Loucy (cell line): ENCODE measurements at regions not wholly inside any gene's neighbourhood (a gene's known extent, or its start where the extent isn't known, plus 50 kb on each side); places are given as distances from the start of the nearest gene placed in this dataset.

ENCODE experiments used
- H2AFZ ChIP-seq: fragments of 200-600 bp; sonication (generic); 2 replicates; pipeline ENCODE4 v1.6.0; 2016; ENCODE audit warnings: antibody characterized with exemption, mild to moderate bottlenecking, low read length, moderate library complexity
- H3F3A ChIP-seq: fragments of 200-600 bp; 2 replicates; pipeline ENCODE4 v1.6.0; 2016; ENCODE audit warnings: antibody characterized with exemption, low read depth, mild to moderate bottlenecking
- H3K27me3 ChIP-seq: fragments of 200-600 bp; sonication (generic); 2 replicates; pipeline ENCODE4 v1.6.1; 2014; ENCODE audit warnings: low read length, mild to moderate bottlenecking; ENCODE audit not compliant: insufficient read depth, poor library complexity, severe bottlenecking
- H3K36me3 ChIP-seq: fragments of 200-600 bp; sonication (generic); 2 replicates; pipeline ENCODE4 v1.6.1; 2016; ENCODE audit warnings: low read length; ENCODE audit not compliant: insufficient read depth
- H3K4me1 ChIP-seq: fragments of 200-600 bp; sonication (generic); 2 replicates; pipeline ENCODE4 v1.5.1; 2014; ENCODE audit warnings: low read length, mild to moderate bottlenecking; ENCODE audit not compliant: insufficient read depth, poor library complexity, severe bottlenecking
- H3K4me2 ChIP-seq: fragments of 200-600 bp; sonication (generic); 2 replicates; pipeline ENCODE4 v1.6.0; 2014; ENCODE audit warnings: antibody characterized with exemption, low read length, low read depth, mild to moderate bottlenecking; ENCODE audit not compliant: poor library complexity, severe bottlenecking
- H3K4me3 ChIP-seq: fragments of 200-600 bp; sonication (generic); 2 replicates; pipeline ENCODE4 v1.5.1; 2014; ENCODE audit warnings: low read length, mild to moderate bottlenecking, mixed read lengths; ENCODE audit not compliant: poor library complexity, severe bottlenecking
- H3K79me2 ChIP-seq: fragments of 200-600 bp; sonication (generic); 2 replicates; pipeline ENCODE4 v1.6.1; 2014; ENCODE audit warnings: low read length; ENCODE audit not compliant: insufficient read depth
- H3K9ac ChIP-seq: fragments of 200-600 bp; sonication (generic); 2 replicates; pipeline ENCODE4 v1.6.0; 2014; ENCODE audit warnings: mild to moderate bottlenecking, low read depth, low read length, moderate library complexity; ENCODE audit not compliant: poor library complexity, severe bottlenecking
- H3K9me2 ChIP-seq: fragments of 200-600 bp; sonication (generic); replicated peaks from 2 replicates; pipeline ENCODE4 v1.6.1; 2016; ENCODE audit warnings: low read depth, low read length, mixed read lengths
- H3K9me3 ChIP-seq: fragments of 200-600 bp; sonication (generic); 2 replicates; pipeline ENCODE4 v1.6.1; 2014; ENCODE audit warnings: mild to moderate bottlenecking, antibody characterized with exemption, low read length, low read depth; ENCODE audit not compliant: insufficient read depth
- H4K20me1 ChIP-seq: fragments of 200-600 bp; sonication (generic); 2 replicates; pipeline ENCODE4 v1.6.0; 2014; ENCODE audit warnings: antibody characterized with exemption, low read length, mild to moderate bottlenecking; ENCODE audit not compliant: insufficient read depth, poor library complexity, severe bottlenecking
- CTCF ChIP-seq: fragments of 200-600 bp; sonication (generic); conservative IDR thresholded peaks from 2 replicates; pipeline ENCODE4 v1.5.1; 2014; ENCODE audit warnings: mild to moderate bottlenecking, antibody characterized with exemption, low read length
- EZH2phosphoT487 ChIP-seq: fragments of 200-600 bp; IDR thresholded peaks from 2 replicates; pipeline ENCODE4 v1.6.1; 2018; ENCODE audit warnings: antibody characterized with exemption, mild to moderate bottlenecking, moderate library complexity, borderline replicate concordance

DNA sequence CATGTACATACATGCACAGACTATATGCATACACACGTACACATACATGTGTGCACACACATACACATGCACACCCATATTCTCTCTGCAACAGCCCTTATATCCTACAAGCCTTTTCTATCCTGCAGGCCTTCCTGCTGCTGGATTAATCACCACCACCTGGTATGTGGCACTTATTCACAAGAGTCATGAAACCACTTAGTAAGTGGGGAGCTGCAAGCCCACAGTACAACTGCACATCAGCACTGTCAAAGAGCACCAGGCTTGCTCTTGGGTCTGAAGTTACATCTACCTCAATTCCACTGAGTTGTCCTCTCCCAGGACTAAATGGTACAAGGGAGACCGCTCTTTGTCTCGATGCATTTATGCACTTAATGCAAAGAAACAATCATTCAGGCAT, 233.2 kb downstream of the KLF13 start:
- Histone ChIP-seq H3K79me2 (no peaks in the 10 kb centered on the region), H2AFZ (no peak overlapping the region), H3K9ac (no peak overlapping the region), H3K36me3 (no peaks in the 10 kb centered on the region), H3K4me3 (no peak overlapping the region), H4K20me1 (no peaks in the 10 kb centered on the region), H3K9me2 (no peaks in the 10 kb centered on the region), H3K9me3 (no peaks in the 10 kb centered on the region; the same call in 1 of the 2 replicates), H3K4me1 (no peaks in the 10 kb centered on the region), H3K27me3 (no peaks in the 10 kb centered on the region), H3K4me2 (no peak overlapping the region), H3F3A (no peaks in the 10 kb centered on the region)
- TF ChIP-seq CTCF (no peak), EZH2phosphoT487 (no peak)

- no peaks in the 10 kb centered on the region for H3K4me1 ChIP-seq
- H3K79me2 ChIP-seq, result no peaks in the 10 kb centered on the region
- no peaks in the 10 kb centered on the region for H3K9me2 ChIP-seq
- no peak overlapping the region for H3K9ac ChIP-seq
- H3K36me3 ChIP-seq, result no peaks in the 10 kb centered on the region
- TF ChIP-seq CTCF (no peak), EZH2phosphoT487 (no peak)
- no peaks in the 10 kb centered on the region; the same call in 1 of the 2 replicates for H3K9me3 ChIP-seq
- no peak overlapping the region for H3K4me2 ChIP-seq
- no peaks in the 10 kb centered on the region for H3F3A ChIP-seq
- no peaks in the 10 kb centered on the region for H3K27me3 ChIP-seq
- no peak overlapping the region for H2AFZ ChIP-seq
- H4K20me1 ChIP-seq, result no peaks in the 10 kb centered on the region
- no peak overlapping the region for H3K4me3 ChIP-seq
Observed at GRCh38 chr15:31560643-31561042, 234.0 kb downstream of the KLF13 start.

- H3K4me3 ChIP-seq, result no peak overlapping the region
- H3K9me2 ChIP-seq, result no peaks in the 10 kb centered on the region
- TF ChIP-seq EZH2phosphoT487 (no peak), CTCF (no peak)
- no peak overlapping the region for H3K9ac ChIP-seq
- H3K36me3 ChIP-seq, result no peaks in the 10 kb centered on the region
- H3K9me3 ChIP-seq, result no peaks in the 10 kb centered on the region; the same call in 1 of the 2 replicates
- no peaks in the 10 kb centered on the region for H3K79me2 ChIP-seq
- H3K4me1 ChIP-seq, result no peaks in the 10 kb centered on the region
- H3K4me2 ChIP-seq, result no peak overlapping the region
- H3K27me3 ChIP-seq, result no peaks in the 10 kb centered on the region
- H3F3A ChIP-seq, result no peaks in the 10 kb centered on the region
- no peak overlapping the region for H2AFZ ChIP-seq
- H4K20me1 ChIP-seq, result no peaks in the 10 kb centered on the region
Observed at GRCh38 chr15:31561156-31561555, 234.5 kb downstream of the KLF13 start.
